ENCODE measurements at regions not wholly inside any gene's neighbourhood (a gene's known extent, or its start where the extent isn't known, plus 50 kb on each side); places are given as distances from the start of the nearest gene placed in this dataset.

DNA sequence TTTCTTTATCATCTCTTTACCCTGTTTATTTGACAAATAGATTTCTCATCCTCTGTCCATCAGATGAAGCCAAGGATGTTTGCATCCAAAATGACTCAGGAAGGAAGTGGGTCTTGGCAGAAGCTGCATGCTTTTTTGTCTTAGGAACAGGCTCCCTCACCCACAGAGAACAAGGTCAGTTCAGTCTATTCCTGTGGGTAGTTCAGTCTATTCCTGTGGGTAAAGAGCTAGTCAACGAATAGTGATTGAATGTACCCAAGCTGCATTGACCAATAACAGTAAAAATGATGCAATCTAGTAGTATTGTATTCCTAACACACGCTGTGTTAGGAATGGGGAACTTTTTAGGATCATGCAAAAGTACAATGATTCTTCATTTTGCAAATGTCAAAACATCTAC, 290.8 kb upstream of the TANK start:
- TF ChIP-seq, protein P1, sequence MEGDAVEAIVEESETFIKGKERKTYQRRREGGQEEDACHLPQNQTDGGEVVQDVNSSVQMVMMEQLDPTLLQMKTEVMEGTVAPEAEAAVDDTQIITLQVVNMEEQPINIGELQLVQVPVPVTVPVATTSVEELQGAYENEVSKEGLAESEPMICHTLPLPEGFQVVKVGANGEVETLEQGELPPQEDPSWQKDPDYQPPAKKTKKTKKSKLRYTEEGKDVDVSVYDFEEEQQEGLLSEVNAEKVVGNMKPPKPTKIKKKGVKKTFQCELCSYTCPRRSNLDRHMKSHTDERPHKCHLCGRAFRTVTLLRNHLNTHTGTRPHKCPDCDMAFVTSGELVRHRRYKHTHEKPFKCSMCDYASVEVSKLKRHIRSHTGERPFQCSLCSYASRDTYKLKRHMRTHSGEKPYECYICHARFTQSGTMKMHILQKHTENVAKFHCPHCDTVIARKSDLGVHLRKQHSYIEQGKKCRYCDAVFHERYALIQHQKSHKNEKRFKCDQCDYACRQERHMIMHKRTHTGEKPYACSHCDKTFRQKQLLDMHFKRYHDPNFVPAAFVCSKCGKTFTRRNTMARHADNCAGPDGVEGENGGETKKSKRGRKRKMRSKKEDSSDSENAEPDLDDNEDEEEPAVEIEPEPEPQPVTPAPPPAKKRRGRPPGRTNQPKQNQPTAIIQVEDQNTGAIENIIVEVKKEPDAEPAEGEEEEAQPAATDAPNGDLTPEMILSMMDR (IDR thresholded peaks at IDR 0.05) = no peak
- TF ChIP-seq JAZF1 (CRISPR knock-in tag; IDR thresholded peaks at IDR 0.05) = no peak
- no peak for TF ChIP-seq SP1 (CRISPR knock-in tag; conservative IDR thresholded peaks at IDR 0.05)
- TF ChIP-seq MYBL2 (CRISPR knock-in tag; IDR thresholded peaks at IDR 0.05) = no peak
